Stimulated activated CD8-positive, alpha-beta memory T cell treated with anti-CD3 and anti-CD28 coated beads, Interleukin-15, amount 100 ng/mL, for 4 hours (primary cell): ENCODE measurements at regions not wholly inside any gene's neighbourhood (a gene's known extent, or its start where the extent isn't known, plus 50 kb on each side); places are given as distances from the start of the nearest gene placed in this dataset.

ENCODE experiments used
- DNase-seq, 2 donors: peaks; one replicate each; pipeline ENCODE4 v3.0.0-alpha.2; 2020; ENCODE audit warnings: low read depth in 2 of 2

GRCh38 chr22:49607821-49608220 lies 219.9 kb downstream of the BRD1 start:
- no peak for DNase-seq

DNA sequence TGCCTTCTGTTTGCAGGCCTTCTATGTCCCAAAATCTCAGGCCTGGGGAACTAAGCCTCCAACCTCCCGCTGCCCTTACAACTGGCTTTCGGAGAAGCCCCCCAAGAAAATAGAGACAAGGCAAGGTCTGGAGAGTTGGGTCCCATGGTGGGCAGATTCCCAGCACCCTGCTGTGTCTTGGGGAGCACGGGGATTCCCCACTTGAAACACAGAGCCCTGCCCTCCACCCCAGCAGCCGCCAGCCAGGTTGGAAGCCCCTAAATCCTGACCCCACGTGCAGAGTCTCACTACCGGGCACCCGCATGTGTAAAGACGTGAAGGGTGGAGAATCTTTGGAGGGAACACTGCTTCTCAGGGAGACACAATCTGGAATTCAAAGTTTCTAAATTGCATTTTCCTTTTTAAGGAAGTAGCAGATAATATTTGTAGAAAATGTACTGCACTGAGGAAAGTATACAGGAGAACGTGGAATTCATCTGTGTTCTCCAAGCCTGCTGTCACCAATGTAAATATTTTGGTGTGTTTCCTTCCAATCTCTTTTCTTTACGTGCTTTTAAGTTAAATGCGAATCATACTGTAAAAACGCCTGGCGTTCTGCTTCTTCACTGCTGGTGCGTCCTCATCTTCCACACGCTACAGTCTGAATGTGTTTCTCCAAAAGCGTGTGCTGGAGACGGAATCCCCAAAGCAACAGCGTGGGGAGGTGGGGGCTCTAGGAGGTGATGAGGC lies 220.9 kb downstream of the BRD1 start:
- no peak for DNase-seq

DNA sequence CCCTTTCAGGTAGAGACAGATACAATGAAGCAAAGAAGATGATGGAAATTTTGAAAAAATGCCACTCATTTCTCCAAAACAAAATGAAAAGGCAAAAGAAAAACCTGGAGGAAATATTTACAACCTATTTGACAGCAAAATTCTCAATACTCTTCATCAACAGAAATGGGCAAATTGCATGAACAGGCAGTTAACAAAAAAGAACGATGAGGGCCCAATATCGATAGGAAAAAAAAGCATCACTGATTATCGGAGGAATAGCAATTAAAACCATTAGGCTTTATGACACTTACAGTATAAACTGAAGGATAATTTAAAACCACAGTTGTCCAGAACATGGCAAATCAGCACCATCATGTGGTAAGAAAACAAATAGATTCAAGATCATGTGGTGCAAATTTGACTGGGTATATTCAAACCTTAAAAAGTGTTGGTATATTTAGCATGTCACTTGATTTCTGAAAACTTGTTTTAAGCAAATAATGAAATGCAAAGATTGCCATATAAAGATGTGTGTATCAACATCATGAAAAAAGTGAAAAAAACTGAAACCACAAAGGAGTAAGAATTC lies 222.9 kb downstream of the BRD1 start:
- no peak for DNase-seq

DNA sequence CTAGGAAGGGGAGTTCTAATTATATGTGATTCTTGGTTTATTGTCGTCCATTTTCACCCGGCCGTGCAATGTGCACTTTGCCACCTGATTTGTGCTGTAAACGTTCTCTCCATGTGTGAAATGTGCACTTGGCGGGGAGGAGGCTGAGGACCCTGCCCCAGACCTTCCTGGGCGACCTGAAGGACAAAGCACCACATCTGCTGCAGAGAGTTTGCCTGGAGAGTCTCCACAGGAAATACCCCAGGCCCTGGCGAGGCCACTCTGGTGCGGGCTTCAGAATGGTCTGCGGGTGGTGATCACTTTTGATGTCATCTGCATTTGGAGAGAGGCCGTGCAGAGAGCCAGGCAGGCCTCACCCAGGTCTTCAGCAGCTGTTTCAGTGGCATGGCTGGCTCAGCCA lies 224.7 kb downstream of the BRD1 start:
- no peak for DNase-seq

- no peak for DNase-seq
Observed at GRCh38 chr22:49602481-49602880, 225.2 kb downstream of the BRD1 start.

GRCh38 chr22:49601614-49602321 lies 225.9 kb downstream of the BRD1 start:
- DNase-seq: no peak

GRCh38 chr22:49600891-49601431 lies 226.7 kb downstream of the BRD1 start:
- DNase-seq: no peak

DNA sequence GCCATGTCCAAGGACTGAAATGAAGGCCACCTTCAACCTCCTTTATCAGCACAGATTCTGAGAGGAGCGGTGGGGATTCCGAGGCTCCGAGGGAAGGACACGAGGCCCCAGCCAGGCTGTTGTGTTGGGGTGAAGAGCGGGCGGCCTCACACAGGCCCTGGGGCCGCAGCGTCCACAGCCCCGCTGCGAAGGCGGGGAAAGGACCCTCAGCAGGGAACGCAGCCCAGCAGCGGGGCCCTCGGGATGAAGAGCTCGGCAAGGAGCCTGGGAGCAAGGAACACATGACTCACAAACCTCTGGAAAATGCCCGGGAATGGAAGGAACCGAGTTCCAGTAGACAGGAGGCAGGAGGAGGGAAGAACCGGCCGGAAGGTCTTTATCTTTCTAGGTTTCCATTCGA lies 227.2 kb downstream of the BRD1 start:
- DNase-seq: no peak

GRCh38 chr22:49599691-49600455 lies 227.8 kb downstream of the BRD1 start:
- DNase-seq: no peak

DNA sequence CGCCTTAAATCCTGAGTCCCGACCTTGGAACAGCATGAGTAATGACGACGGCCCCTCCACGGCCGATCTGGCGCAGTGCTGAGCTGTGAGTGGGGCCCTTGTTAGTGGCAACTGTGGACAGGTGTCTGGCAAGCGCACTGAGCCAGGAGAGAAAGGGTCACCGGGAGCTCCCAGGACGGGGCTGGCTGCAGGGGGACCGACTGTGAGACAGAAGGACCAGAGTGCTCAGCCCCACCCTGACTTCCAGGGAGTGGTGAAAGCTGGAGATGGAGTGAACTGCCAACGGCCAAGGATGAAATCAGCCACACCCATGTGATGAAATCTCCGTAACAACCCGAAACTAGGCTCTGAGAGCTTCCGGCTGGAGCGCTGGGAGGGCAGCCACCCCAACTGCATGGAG lies 228.6 kb downstream of the BRD1 start:
- DNase-seq: no peak

DNA sequence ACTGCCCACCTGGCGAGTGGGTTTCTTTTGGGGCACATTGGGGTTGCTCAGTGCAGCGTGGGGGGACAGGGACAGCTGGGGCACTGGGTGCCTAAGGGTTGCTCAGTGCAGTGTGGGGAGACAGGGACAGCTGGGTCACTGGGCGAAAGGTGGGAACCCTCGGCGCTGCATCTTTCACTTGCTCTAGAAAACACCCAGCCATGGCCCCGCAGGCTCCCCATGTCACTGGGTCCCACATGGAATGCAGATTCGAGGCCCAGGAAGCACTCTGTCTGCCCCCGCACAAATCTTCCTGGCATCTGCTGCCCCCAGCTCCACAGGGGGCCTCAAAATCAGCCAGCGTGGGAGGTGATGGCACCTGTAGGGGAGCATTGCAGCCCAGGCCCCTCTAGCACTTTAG lies 229.3 kb downstream of the BRD1 start:
- no peak for DNase-seq

- DNase-seq: no peak
Observed at GRCh38 chr22:49597428-49598039, 230.1 kb downstream of the BRD1 start.

DNA sequence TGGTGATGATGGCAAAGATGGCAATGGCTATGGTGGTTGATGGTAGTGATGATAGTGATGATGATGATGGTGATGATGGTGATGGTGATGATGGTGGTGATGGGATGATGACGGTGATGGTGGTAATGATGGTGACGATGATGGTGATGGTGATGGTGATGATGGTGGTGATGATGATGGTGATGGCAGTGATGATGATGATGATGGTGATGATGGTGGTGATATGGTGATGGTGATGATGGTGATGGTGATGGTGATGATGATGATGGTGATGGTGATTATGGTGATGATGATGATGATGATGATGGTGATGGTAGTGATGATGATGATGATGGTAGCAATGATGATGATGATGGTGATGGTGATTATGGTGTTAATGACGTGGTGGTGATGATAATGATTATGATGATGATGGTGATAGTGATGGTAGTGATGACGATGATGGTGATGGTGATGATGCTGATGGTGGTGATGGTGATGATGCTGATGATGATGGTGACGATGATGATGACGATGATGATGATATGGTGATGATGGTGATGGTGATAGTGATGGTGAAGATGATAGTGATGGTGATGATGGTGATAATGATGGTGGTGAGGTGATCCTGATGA lies 232.1 kb downstream of the BRD1 start:
- DNase-seq: no peak

- no peak for DNase-seq
Observed at GRCh38 chr22:49594078-49594477, 233.6 kb downstream of the BRD1 start.

DNA sequence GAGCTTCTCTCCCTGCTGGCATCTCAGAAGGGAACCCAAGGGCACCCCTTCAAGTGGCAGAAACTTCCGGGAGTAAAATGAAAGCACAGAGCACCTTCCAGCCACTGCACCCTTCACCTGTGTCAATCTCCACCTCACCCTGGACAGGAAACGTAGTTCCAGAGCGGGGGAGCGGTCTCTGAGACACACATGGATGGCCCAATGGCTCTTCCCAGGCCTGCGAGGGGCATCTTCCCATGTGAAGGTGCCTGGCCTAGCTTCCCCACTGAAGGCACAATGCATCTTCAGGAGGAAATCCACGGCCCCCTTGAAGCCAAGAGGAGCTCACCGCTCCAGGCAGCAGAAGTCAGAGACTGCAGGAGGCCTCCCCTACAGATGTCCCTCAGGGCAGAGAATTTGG lies 234.2 kb downstream of the BRD1 start:
- no peak for DNase-seq

DNA sequence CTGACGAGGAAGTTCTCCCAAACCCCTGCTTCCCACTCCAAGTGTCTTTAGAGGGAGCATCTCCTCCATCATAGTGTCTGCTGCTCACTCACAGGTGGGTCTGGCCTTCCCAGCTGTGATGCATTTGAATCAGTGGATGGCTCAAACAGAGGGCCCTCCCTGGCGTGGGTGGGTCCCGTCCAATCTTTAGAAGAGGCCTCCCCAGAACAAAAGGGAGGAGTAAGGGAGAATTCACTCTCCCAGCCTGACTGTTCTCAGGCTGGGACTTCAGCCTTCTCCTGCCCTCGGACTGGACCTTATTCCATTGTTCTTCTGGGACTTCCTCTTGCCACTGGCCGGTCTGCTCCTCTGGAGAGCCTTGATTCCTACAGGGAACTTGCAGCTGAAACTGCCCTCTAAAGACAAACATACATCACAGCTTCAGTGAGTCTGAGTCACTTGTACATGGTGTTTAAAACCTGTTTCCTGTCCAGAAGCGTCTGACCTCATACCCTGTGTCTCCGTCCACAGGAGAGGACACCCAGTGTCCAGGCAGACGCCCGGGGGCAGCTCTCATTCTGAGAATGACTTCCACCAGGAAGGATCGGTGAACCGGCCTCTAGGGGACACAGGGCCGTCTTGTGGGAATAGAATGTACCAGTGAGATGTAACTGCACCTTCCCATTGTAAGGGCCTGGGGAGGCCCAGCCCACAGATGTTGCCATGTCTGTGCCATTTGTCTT lies 234.7 kb downstream of the BRD1 start:
- no peak for DNase-seq

DNA sequence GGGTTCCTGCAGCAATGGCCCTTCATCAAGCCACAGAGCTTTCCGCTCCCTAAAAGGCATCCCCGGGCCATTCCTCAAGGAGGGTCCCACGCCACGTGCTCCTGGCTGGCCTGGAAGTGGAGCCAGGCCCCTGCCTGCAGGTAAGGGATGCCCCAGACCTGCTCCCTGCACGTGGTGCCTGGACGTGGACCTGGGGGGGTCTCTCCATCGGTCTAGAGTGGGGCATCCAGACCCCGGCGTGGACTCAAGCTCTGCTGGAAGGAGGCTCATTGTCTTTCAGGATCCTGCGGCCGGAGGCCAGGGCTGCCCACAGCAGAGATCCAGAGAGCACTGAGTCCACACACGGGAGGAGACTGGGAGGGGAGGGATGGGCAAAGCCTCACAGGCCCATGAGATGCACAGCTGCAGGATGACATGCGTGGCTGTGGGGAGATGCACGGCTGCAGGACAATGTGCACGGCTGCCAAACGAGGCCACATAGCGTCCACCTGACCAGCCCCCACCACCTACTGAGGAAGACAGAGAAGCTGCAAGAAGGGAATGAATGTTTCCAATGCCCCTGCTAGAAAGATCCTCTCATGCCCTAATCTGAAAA lies 236.7 kb downstream of the BRD1 start:
- DNase-seq: no peak

- no peak for DNase-seq
Observed at GRCh38 chr22:49590381-49590780, 237.3 kb downstream of the BRD1 start.

DNA sequence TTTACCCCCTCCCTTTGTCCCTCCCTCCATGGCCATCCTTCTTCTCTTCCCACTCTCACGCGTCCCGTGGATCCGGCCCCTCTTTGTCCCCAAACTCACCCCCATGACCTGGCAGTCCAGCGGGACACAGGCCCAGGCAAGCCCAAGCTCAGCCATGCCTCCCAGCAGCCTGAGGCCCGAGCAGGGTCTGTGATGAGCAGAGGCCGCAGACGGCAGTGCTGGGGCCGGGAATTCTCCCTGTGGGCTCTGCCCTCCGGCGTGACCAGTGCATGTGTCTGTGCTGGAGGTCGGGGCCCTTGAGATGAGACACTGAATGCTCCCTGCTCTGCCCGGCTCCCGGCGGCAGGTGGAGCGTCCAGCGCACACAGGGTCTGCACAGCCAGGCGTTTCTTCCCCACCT lies 237.9 kb downstream of the BRD1 start:
- DNase-seq: no peak

DNA sequence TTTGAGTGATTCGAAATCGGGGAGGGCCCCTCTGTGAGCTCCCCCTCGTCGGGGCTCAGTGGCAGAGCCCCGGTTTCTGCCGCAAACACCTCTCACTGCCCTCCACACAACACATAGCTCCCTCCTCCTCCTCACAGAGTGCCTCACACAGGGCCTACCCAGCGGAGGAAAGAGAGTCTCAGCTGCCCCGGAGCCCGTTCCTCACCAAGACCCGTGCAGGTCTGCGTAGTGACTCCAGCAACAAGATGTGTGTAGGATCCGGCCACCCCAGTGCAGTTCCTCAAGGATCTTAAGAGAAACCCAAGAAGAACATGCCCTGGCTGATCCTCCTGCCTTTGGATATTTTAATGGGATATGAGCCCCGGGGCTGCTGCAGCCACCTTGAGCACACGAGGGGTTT lies 238.4 kb downstream of the BRD1 start:
- no peak for DNase-seq
